ENCODE measurements at regions not wholly inside any gene's neighbourhood (a gene's known extent, or its start where the extent isn't known, plus 50 kb on each side); places are given as distances from the start of the nearest gene placed in this dataset.

GRCh38 chr5:6843335-6843734 is 130.1 kb downstream of the TENT4A start:
- in situ Hi-C loops (cut with MboI; ENCODE audit: low pct_unique_long_range_greater_than_20kb, low sequenced_read_pairs, unreplicated experiment): no loop called here
- TF ChIP-seq CTCF (IDR thresholded peaks at IDR 0.05; ENCODE audit: extremely low read depth, insufficient read depth, missing control alignments): no peak
- no peak for DNase-seq (ENCODE audit: low spot score)

GRCh38 chr5:6843821-6844220 is 130.6 kb downstream of the TENT4A start:
- no peak for DNase-seq (ENCODE audit: low spot score)
- no peak for TF ChIP-seq CTCF (IDR thresholded peaks at IDR 0.05; ENCODE audit: extremely low read depth, insufficient read depth, missing control alignments)
- in situ Hi-C loops (cut with MboI; ENCODE audit: low pct_unique_long_range_greater_than_20kb, low sequenced_read_pairs, unreplicated experiment): no loop called here

- no peak for DNase-seq (ENCODE audit: low spot score)
- no peak for TF ChIP-seq CTCF (IDR thresholded peaks at IDR 0.05; ENCODE audit: extremely low read depth, insufficient read depth, missing control alignments)
- in situ Hi-C loops (cut with MboI; ENCODE audit: low pct_unique_long_range_greater_than_20kb, low sequenced_read_pairs, unreplicated experiment): no loop called here
Measured at GRCh38 chr5:6845856-6846255, 132.6 kb downstream of the TENT4A start.

GRCh38 chr5:6847870-6848269 is 134.6 kb downstream of the TENT4A start:
- no peak for DNase-seq (ENCODE audit: low spot score)
- no peak for TF ChIP-seq CTCF (IDR thresholded peaks at IDR 0.05; ENCODE audit: extremely low read depth, insufficient read depth, missing control alignments)
- in situ Hi-C loops (cut with MboI; ENCODE audit: low pct_unique_long_range_greater_than_20kb, low sequenced_read_pairs, unreplicated experiment): no loop called here

- DNase-seq (ENCODE audit: low spot score): no peak
- in situ Hi-C loops (cut with MboI; ENCODE audit: low pct_unique_long_range_greater_than_20kb, low sequenced_read_pairs, unreplicated experiment): no loop called here
- TF ChIP-seq CTCF (IDR thresholded peaks at IDR 0.05; ENCODE audit: extremely low read depth, insufficient read depth, missing control alignments): no peak
Measured at GRCh38 chr5:6849316-6850105, 136.3 kb downstream of the TENT4A start.

- no peak for DNase-seq (ENCODE audit: low spot score)
- TF ChIP-seq CTCF (IDR thresholded peaks at IDR 0.05; ENCODE audit: extremely low read depth, insufficient read depth, missing control alignments): no peak
- in situ Hi-C loops (cut with MboI; ENCODE audit: low pct_unique_long_range_greater_than_20kb, low sequenced_read_pairs, unreplicated experiment): no loop called here
Measured at GRCh38 chr5:6850106-6850432, 136.8 kb downstream of the TENT4A start.

Data from GM13977 (cell line).